CD14-positive monocyte (primary cell): ENCODE measurements at regions not wholly inside any gene's neighbourhood (a gene's known extent, or its start where the extent isn't known, plus 50 kb on each side); places are given as distances from the start of the nearest gene placed in this dataset.
A peak's percentile ranks its signal among the peaks of the same experiment; 100 is the strongest.

Experiments
- DNase-seq, 3 donors: peaks; one replicate each; pipeline ENCODE4 v3.0.0-alpha.2; 2011 to 2022
- H2AFZ ChIP-seq: 2 replicates; pipeline ENCODE4 v1.6.0; 2012; ENCODE audit warnings: mild to moderate bottlenecking, low read depth, low read length, inconsistent platforms; ENCODE audit not compliant: insufficient read depth, poor library complexity, severe bottlenecking
- H3K27ac ChIP-seq, 2 donors: 1 replicate in 1 of 2; 2 replicates in 1 of 2; pipeline ENCODE4 v1.5.1; 2012 to 2013; ENCODE audit warnings: low read length in 2 of 2, control low read depth in 1 of 2, inconsistent platforms in 1 of 2, low read depth in 1 of 2, mild to moderate bottlenecking in 1 of 2
- H3K27me3 ChIP-seq, 2 donors: one replicate each; pipeline versions ENCODE4 v1.6.0 to v1.6.1; 2011 to 2013; ENCODE audit warnings: low read length in 2 of 2; ENCODE audit not compliant: control insufficient read depth in 2 of 2, insufficient read depth in 2 of 2
- H3K36me3 ChIP-seq, 2 donors: replicated peaks in 1 of 2; 1 replicate in 1 of 2; 2 replicates in 1 of 2; pipeline versions ENCODE4 v1.5.1 to v1.6.1; 2012 to 2013; ENCODE audit warnings: low read length in 2 of 2, control low read depth in 1 of 2, inconsistent platforms in 1 of 2, mild to moderate bottlenecking in 1 of 2; ENCODE audit not compliant: insufficient read depth in 2 of 2, control insufficient read depth in 1 of 2
- H3K4me1 ChIP-seq, 2 donors: 1 replicate in 1 of 2; 2 replicates in 1 of 2; pipeline versions ENCODE4 v1.5.1 to v1.6.1; 2012 to 2013; ENCODE audit warnings: low read length in 2 of 2, control low read depth in 1 of 2, inconsistent platforms in 1 of 2, mild to moderate bottlenecking in 1 of 2, moderate library complexity in 1 of 2; ENCODE audit not compliant: insufficient read depth in 2 of 2, control insufficient read depth in 1 of 2
- H3K4me2 ChIP-seq: replicated peaks from 2 replicates; pipeline ENCODE3; 2012; ENCODE audit warnings: low read length, moderate library complexity, mild to moderate bottlenecking; ENCODE audit not compliant: poor library complexity, severe bottlenecking; ENCODE audit errors: extremely low read depth
- H3K4me3 ChIP-seq, 3 experiments: fragments of 200-600 bp in 1 of 3; sonication (generic) in 1 of 3; replicated peaks in 1 of 3; 1 replicate in 2 of 3; 2 replicates in 1 of 3; pipeline ENCODE4 v1.5.1; 2011 to 2013; ENCODE audit warnings: low read length in 3 of 3, mild to moderate bottlenecking in 3 of 3, control low read depth in 2 of 3, low read depth in 2 of 3, inconsistent platforms in 1 of 3, moderate library complexity in 1 of 3
- H3K79me2 ChIP-seq: 2 replicates; pipeline ENCODE4 v1.6.0; 2012; ENCODE audit warnings: mild to moderate bottlenecking, control low read depth, inconsistent platforms, low read length, moderate library complexity; ENCODE audit not compliant: insufficient read depth
- H3K9ac ChIP-seq: 2 replicates; pipeline ENCODE4 v1.6.0; 2017; ENCODE audit warnings: low read length, mild to moderate bottlenecking; ENCODE audit not compliant: insufficient read depth, poor library complexity, severe bottlenecking
- H3K9me3 ChIP-seq, 2 donors: replicated peaks in 1 of 2; 1 replicate in 1 of 2; 2 replicates in 1 of 2; pipeline versions ENCODE4 v1.5.1 to v1.6.1; 2012 to 2013; ENCODE audit warnings: low read length in 2 of 2, control low read depth in 1 of 2; ENCODE audit not compliant: control insufficient read depth in 1 of 2, insufficient read depth in 1 of 2
- H4K20me1 ChIP-seq: 2 replicates; pipeline ENCODE4 v1.6.0; 2012; ENCODE audit warnings: mild to moderate bottlenecking, low read length, control low read depth, moderate library complexity; ENCODE audit not compliant: insufficient read depth
- H3K27ac Mint-ChIP-seq, 7 donors: one replicate each; pipeline ENCODE4 v1.8.0; 2020; ENCODE audit warnings: mild to moderate bottlenecking in 7 of 7, mixed read lengths in 7 of 7, moderate library complexity in 6 of 7, inconsistent platforms in 2 of 7
- H3K27me3 Mint-ChIP-seq, 3 donors: one replicate each; pipeline ENCODE4 v1.8.0; 2021 to 2022; ENCODE audit warnings: low read depth in 3 of 3, mild to moderate bottlenecking in 3 of 3, mixed read lengths in 3 of 3, moderate library complexity in 3 of 3, inconsistent platforms in 1 of 3
- H3K36me3 Mint-ChIP-seq, 2 donors: one replicate each; pipeline ENCODE4 v1.8.0; 2020; ENCODE audit warnings: mixed read lengths in 2 of 2, inconsistent platforms in 1 of 2, mild to moderate bottlenecking in 1 of 2
- H3K4me1 Mint-ChIP-seq: one replicate; pipeline ENCODE4 v1.8.0; 2020; ENCODE audit warnings: mild to moderate bottlenecking, mixed read lengths
- H3K4me3 Mint-ChIP-seq, 2 donors: one replicate each; pipeline ENCODE4 v1.8.0; 2020; ENCODE audit warnings: mild to moderate bottlenecking in 2 of 2, mixed read lengths in 2 of 2, moderate library complexity in 1 of 2
- H3K9me3 Mint-ChIP-seq, 7 donors: one replicate each; pipeline ENCODE4 v1.8.0; 2020 to 2022; ENCODE audit warnings: mixed read lengths in 7 of 7, mild to moderate bottlenecking in 6 of 7, moderate library complexity in 6 of 7, inconsistent platforms in 2 of 7
- CTCF ChIP-seq: fragments of 200-600 bp; IDR thresholded peaks from one replicate; pipeline ENCODE4 v1.8.0; 2022; ENCODE audit warnings: antibody characterized with exemption, mild to moderate bottlenecking
- WGBS: methylation state at CpG from one replicate; pipeline ENCODE4 v1.1.5; 2013; ENCODE audit warnings: missing lambda C conversion rate; ENCODE audit not compliant: insufficient coverage; 5-methylcytosine and 5-hydroxymethylcytosine counted together
- intact Hi-C, 2 donors: fragments of 100-400 bp; cut with micrococcal nuclease; formaldehyde crosslinking; loops; one replicate each; pipeline versions ENCODE4 v1.15.0 to v1.15.1; 2023

- no peak overlapping the region for H3K4me3 Mint-ChIP-seq
- Histone ChIP-seq H4K20me1 (no peaks in the 10 kb centered on the region), H3K36me3 (no peaks in the 10 kb centered on the region), H3K9ac (no peak overlapping the region), H3K9me3 (no peaks in the 10 kb centered on the region), H3K27me3 (no peaks in the 10 kb centered on the region), H3K4me2 (no peak overlapping the region), H3K79me2 (no peaks in the 10 kb centered on the region), H3K4me3 (no peak overlapping the region), H3K4me1 (peaks cover 12 to 17% of the 10 kb centered on the region in 2 donors), H3K27ac (no peak overlapping the region), H2AFZ (no peak overlapping the region)
- H3K36me3 Mint-ChIP-seq: no peaks in the 10 kb centered on the region
- WGBS: 96% methylated on average over 3 of the region's 4 CpGs
- H3K27ac Mint-ChIP-seq: no peak overlapping the region
- H3K9me3 Mint-ChIP-seq: no peaks in the 10 kb centered on the region
- H3K27me3 Mint-ChIP-seq: peaks cover 1 to 2% (median 2%) of the 10 kb centered on the region in 3 donors
- intact Hi-C loops: no loop called here
- DNase-seq: no peak
- H3K4me1 Mint-ChIP-seq: peaks cover 12% of the 10 kb centered on the region
- TF ChIP-seq CTCF: no peak
Observed at GRCh38 chr17:59505610-59506276, 59.7 kb upstream of the DHX40 start.

DNA sequence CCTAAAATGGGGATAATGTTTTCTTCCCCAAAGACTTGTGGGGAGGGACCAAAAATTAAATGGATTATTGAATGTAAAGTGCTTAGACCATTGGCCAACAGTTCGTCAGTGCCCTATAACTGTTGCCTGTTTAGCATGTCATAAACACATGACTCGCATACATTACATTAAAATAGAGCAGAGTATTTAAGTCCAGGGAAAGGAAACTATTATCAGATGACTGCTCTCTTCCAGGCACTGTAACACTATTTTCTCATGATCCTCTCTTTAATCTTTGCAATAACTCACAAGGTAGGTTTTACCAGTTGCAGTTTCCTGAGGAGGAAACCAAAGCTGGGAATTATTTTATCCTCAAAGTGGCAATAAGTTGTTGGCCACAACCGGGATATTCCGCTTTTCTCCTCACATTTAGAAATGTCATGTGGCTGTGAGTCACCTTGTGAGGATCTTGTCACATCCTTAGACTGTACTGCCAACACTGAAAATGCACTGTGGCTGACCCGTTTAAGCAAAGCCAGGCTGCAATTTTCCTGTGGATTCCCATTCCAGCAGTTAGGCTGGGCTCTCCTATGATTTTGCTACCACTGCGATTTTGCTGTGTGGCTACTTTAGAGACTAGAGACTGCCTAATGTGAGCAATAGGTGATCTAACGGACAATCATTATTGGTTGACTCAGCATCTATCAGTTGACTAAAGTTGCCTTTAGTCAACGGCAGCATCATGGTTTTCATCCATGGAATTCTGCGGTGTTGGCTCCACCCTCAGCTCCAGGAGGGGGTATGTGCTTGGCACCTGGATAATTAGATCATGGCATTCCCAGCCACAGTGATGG lies 58.3 kb upstream of the DHX40 start:
- no peaks in the 10 kb centered on the region for H3K9me3 Mint-ChIP-seq
- peaks cover 14 to 17% of the 10 kb centered on the region in 2 donors for H3K4me1 ChIP-seq
- no peaks in the 10 kb centered on the region for H3K9me3 ChIP-seq
- H3K27ac Mint-ChIP-seq: no peak overlapping the region
- no peak overlapping the region for H3K27ac ChIP-seq
- H3K36me3 ChIP-seq: no peaks in the 10 kb centered on the region
- no peak overlapping the region for H3K4me2 ChIP-seq
- TF ChIP-seq CTCF: no peak
- H3K27me3 Mint-ChIP-seq: peaks cover 0 to 2% (median 0%) of the 10 kb centered on the region in 3 donors
- no peak overlapping the region for H3K4me3 ChIP-seq
- H3K4me1 Mint-ChIP-seq: peaks cover 12% of the 10 kb centered on the region
- WGBS: 95% methylated on average over 5 of the region's 9 CpGs
- peak overlapping the region; percentile 13 for H2AFZ ChIP-seq
- no peaks in the 10 kb centered on the region for H3K79me2 ChIP-seq
- DNase-seq: peak in 1 of 3 donors; percentile 67
- H3K36me3 Mint-ChIP-seq: no peaks in the 10 kb centered on the region
- H3K9ac ChIP-seq: no peak overlapping the region
- H3K27me3 ChIP-seq: no peaks in the 10 kb centered on the region
- no peak overlapping the region for H3K4me3 Mint-ChIP-seq
- H4K20me1 ChIP-seq: no peaks in the 10 kb centered on the region
- intact Hi-C loops: no loop called here
